IMR-90 (cell line): ENCODE measurements at regions not wholly inside any gene's neighbourhood (a gene's known extent, or its start where the extent isn't known, plus 50 kb on each side); places are given as distances from the start of the nearest gene placed in this dataset.

Source experiments
- ATAC-seq: fragments of 200-7000 bp; cut with Tn5 transposase; 2 replicates; pipeline ENCODE4 v1.9.1; 2020; ENCODE audit warnings: low read depth, mild to moderate bottlenecking, moderate library complexity
- BruUV-seq: library from RNA; stranded (reverse); fragments of 400-500 nt; replicated peaks from 2 replicates; lab custom pipeline; 2021; lab: Mats Ljungman, UMichigan
- CTCF ChIA-PET: fragments of 300-600 bp; formaldehyde crosslinking; extraction: SDS; loops from one replicate; lab custom pipeline; 2021; ENCODE audit warnings: antibody characterized with exemption; lab: Yijun Ruan, JAX
- POLR2A ChIA-PET: fragments of 300-600 bp; sonication (Branson Sonifier 250); formaldehyde crosslinking; loops from one replicate; lab custom pipeline; 2022; ENCODE audit warnings: antibody characterized with exemption; ENCODE audit not compliant: unreplicated experiment; lab: Charles Lee
- DNase-seq: peaks from one replicate; pipeline ENCODE4 v3.0.0; 2013
- H2AFZ ChIP-seq: replicated peaks from 2 replicates; pipeline ENCODE3; 2013; ENCODE audit warnings: low read length, mild to moderate bottlenecking; ENCODE audit not compliant: poor library complexity
- H2AK5ac ChIP-seq: 2 replicates; pipeline ENCODE4 v1.6.1; 2013; ENCODE audit warnings: low read depth, low read length, inconsistent platforms
- H2AK9ac ChIP-seq: replicated peaks from 2 replicates; pipeline ENCODE3; 2013; ENCODE audit warnings: mild to moderate bottlenecking, low read depth, low read length, moderate library complexity; ENCODE audit not compliant: poor library complexity
- H2BK120ac ChIP-seq: 2 replicates; pipeline ENCODE4 v1.6.1; 2013; ENCODE audit warnings: low read depth, low read length, inconsistent platforms
- H2BK15ac ChIP-seq: 3 replicates; pipeline ENCODE4 v1.6.1; 2013; ENCODE audit warnings: low read depth, low read length, inconsistent platforms
- H2BK20ac ChIP-seq: 2 replicates; pipeline ENCODE4 v1.6.1; 2013; ENCODE audit warnings: low read depth, mild to moderate bottlenecking, inconsistent platforms, low read length, moderate library complexity
- H2BK5ac ChIP-seq: 2 replicates; pipeline ENCODE4 v1.6.1; 2013; ENCODE audit warnings: mild to moderate bottlenecking, low read depth, low read length, inconsistent platforms; ENCODE audit not compliant: poor library complexity, severe bottlenecking
- H3K14ac ChIP-seq: replicated peaks from 2 replicates; pipeline ENCODE4 v1.6.1; 2013; ENCODE audit warnings: low read depth, low read length, inconsistent platforms
- H3K18ac ChIP-seq: 2 replicates; pipeline ENCODE4 v1.6.1; 2013; ENCODE audit warnings: low read depth, low read length, control low read depth
- H3K23ac ChIP-seq: 2 replicates; pipeline ENCODE4 v1.6.1; 2013; ENCODE audit warnings: low read depth, low read length, inconsistent platforms
- H3K27ac ChIP-seq: 2 replicates; pipeline ENCODE4 v1.5.1; 2013; ENCODE audit warnings: mild to moderate bottlenecking, control low read depth, low read length; ENCODE audit not compliant: insufficient read depth
- H3K27me3 ChIP-seq: 2 replicates; pipeline ENCODE4 v1.6.1; 2013; ENCODE audit warnings: low read length; ENCODE audit not compliant: control insufficient read depth, insufficient read depth
- H3K36me3 ChIP-seq: 2 replicates; pipeline ENCODE4 v1.6.1; 2013; ENCODE audit warnings: low read length, mixed read lengths; ENCODE audit not compliant: control insufficient read depth, insufficient read depth
- H3K4ac ChIP-seq: 2 replicates; pipeline ENCODE4 v1.6.1; 2013; ENCODE audit warnings: low read depth, low read length, inconsistent platforms
- H3K4me1 ChIP-seq: 2 replicates; pipeline ENCODE4 v1.6.1; 2013; ENCODE audit warnings: low read length, mixed read lengths; ENCODE audit not compliant: control insufficient read depth, insufficient read depth
- H3K4me2 ChIP-seq: 2 replicates; pipeline ENCODE4 v1.6.1; 2013; ENCODE audit warnings: low read depth, mild to moderate bottlenecking, control low read depth, low read length, moderate library complexity
- H3K4me3 ChIP-seq: 2 replicates; pipeline ENCODE4 v1.5.1; 2013; ENCODE audit warnings: low read depth, mild to moderate bottlenecking, control low read depth, low read length, moderate library complexity; ENCODE audit not compliant: insufficient read depth
- H3K56ac ChIP-seq: 2 replicates; pipeline ENCODE4 v1.6.1; 2013; ENCODE audit warnings: low read length, inconsistent platforms; ENCODE audit not compliant: insufficient read depth; ENCODE audit errors: extremely low read depth
- H3K79me1 ChIP-seq, 2 experiments: 2 replicates each; pipeline ENCODE4 v1.6.1; 2013; ENCODE audit warnings: low read length in 2 of 2, inconsistent platforms in 1 of 2, low read depth in 1 of 2
- H3K9ac ChIP-seq: 2 replicates; pipeline ENCODE4 v1.6.1; 2013; ENCODE audit warnings: low read depth, low read length, control low read depth
- H3K9me1 ChIP-seq: 2 replicates; pipeline ENCODE4 v1.6.1; 2013; ENCODE audit warnings: low read length, inconsistent platforms; ENCODE audit not compliant: insufficient read depth
- H3K9me3 ChIP-seq: 2 replicates; pipeline ENCODE4 v1.6.1; 2013; ENCODE audit warnings: low read length; ENCODE audit not compliant: control insufficient read depth, insufficient read depth
- H4K20me1 ChIP-seq: 2 replicates; pipeline ENCODE4 v1.6.1; 2013; ENCODE audit warnings: low read length, inconsistent platforms; ENCODE audit not compliant: insufficient read depth
- H4K5ac ChIP-seq: 2 replicates; pipeline ENCODE4 v1.6.1; 2013; ENCODE audit warnings: mild to moderate bottlenecking, low read depth, low read length, control low read depth
- H4K8ac ChIP-seq, 2 experiments: 2 replicates each; pipeline ENCODE4 v1.6.1; 2013; ENCODE audit warnings: low read depth in 2 of 2, low read length in 2 of 2, control low read depth in 1 of 2, inconsistent platforms in 1 of 2
- H4K91ac ChIP-seq: 2 replicates; pipeline ENCODE4 v1.6.1; 2013; ENCODE audit warnings: low read depth, low read length, inconsistent platforms; ENCODE audit not compliant: insufficient read depth
- BHLHE40 ChIP-seq: fragments of 150-350 bp; IDR thresholded peaks from 2 replicates; pipeline ENCODE4 v1.6.1; 2016; ENCODE audit warnings: mild to moderate bottlenecking, low read depth, low read length
- CEBPB ChIP-seq: IDR thresholded peaks from 2 replicates; pipeline ENCODE4 v1.6.1; 2012; ENCODE audit warnings: low read depth, low read length, improper control_type of control experiment
- CTCF ChIP-seq: conservative IDR thresholded peaks from 2 replicates; pipeline ENCODE4 v1.5.1; 2012; ENCODE audit warnings: mild to moderate bottlenecking, low read depth, low read length, improper control_type of control experiment
- ELK1 ChIP-seq: fragments of 150-350 bp; IDR thresholded peaks from 2 replicates; pipeline ENCODE4 v1.6.1; 2016; ENCODE audit warnings: low read depth, mild to moderate bottlenecking, low read length, moderate library complexity, borderline replicate concordance
- FOS ChIP-seq: fragments of 150-350 bp; IDR thresholded peaks from 2 replicates; pipeline ENCODE4 v1.6.1; 2016; ENCODE audit warnings: low read depth, low read length
- MAFK ChIP-seq: IDR thresholded peaks from 2 replicates; pipeline ENCODE4 v1.6.1; 2012; ENCODE audit warnings: low read depth, low read length, improper control_type of control experiment
- MAZ ChIP-seq: IDR thresholded peaks from 2 replicates; pipeline ENCODE4 v1.6.1; 2012; ENCODE audit warnings: low read depth, mild to moderate bottlenecking, low read length, improper control_type of control experiment, moderate library complexity, borderline replicate concordance
- MXI1 ChIP-seq: IDR thresholded peaks from 2 replicates; pipeline ENCODE4 v1.6.1; 2012; ENCODE audit warnings: low read depth, mild to moderate bottlenecking, low read length, moderate library complexity, borderline replicate concordance
- NFE2L2 ChIP-seq: fragments of 150-350 bp; IDR thresholded peaks from 2 replicates; pipeline ENCODE4 v1.6.1; 2016; ENCODE audit warnings: low read depth, mild to moderate bottlenecking, low read length
- POLR2A ChIP-seq: IDR thresholded peaks from 2 replicates; pipeline ENCODE4 v1.6.1; 2012; ENCODE audit warnings: mild to moderate bottlenecking, low read depth, low read length
- RAD21 ChIP-seq: IDR thresholded peaks from 2 replicates; pipeline ENCODE4 v1.6.1; 2012; ENCODE audit warnings: low read length, improper control_type of control experiment
- RFX5 ChIP-seq: IDR thresholded peaks from 2 replicates; pipeline ENCODE4 v1.8.0; 2012; ENCODE audit warnings: low read depth, mild to moderate bottlenecking, low read length, moderate library complexity
- SMC3 ChIP-seq: fragments of 150-350 bp; IDR thresholded peaks from 2 replicates; pipeline ENCODE4 v1.6.1; 2016; ENCODE audit warnings: low read depth, mild to moderate bottlenecking, antibody characterized with exemption, low read length, moderate library complexity
- USF2 ChIP-seq: fragments of 150-350 bp; IDR thresholded peaks from 2 replicates; pipeline ENCODE4 v1.6.1; 2017; ENCODE audit warnings: mild to moderate bottlenecking, antibody characterized with exemption, low read length, low read depth
- WGBS, 2 experiments: methylation state at CpG; one replicate each; pipeline versions ENCODE4 v1.1.5 to v1.1.7; 2013; ENCODE audit warnings: missing lambda C conversion rate in 2 of 2; ENCODE audit not compliant: insufficient read length in 1 of 2; ENCODE audit errors: extremely low coverage in 2 of 2; 5-methylcytosine and 5-hydroxymethylcytosine counted together
- dilution Hi-C: fragments of 300-500 bp; cut with HindIII; formaldehyde crosslinking; loops from one replicate; pipeline ENCODE4 v1.14.3; 2018; ENCODE audit warnings: low sequenced_read_pairs; ENCODE audit not compliant: unreplicated experiment
- in situ Hi-C: fragments of 300-500 bp; cut with MboI; formaldehyde crosslinking; loops from 3 replicates; pipeline ENCODE4 v1.14.3; 2019; ENCODE audit warnings: low sequenced_read_pairs, inconsistent platforms, mixed read lengths
- intact Hi-C: fragments of 100-400 bp; cut with micrococcal nuclease; formaldehyde crosslinking; loops from 2 replicates; pipeline ENCODE4 v1.10.0; 2022

- peak overlapping the region; percentile 97 for H2BK15ac ChIP-seq
- intact Hi-C loops (loop anchor here (10.0 kb wide), 1 partner anchor 136 kb away; no protein-coding TSS in a partner anchor), in situ Hi-C loops (no loop called here), dilution Hi-C loops (no loop called here)
- peak overlapping the region; percentile 42 for H3K9ac ChIP-seq
- peak overlapping the region; percentile 87 to 94; a peak in 3 of 4 replicates for H4K8ac ChIP-seq
- peak overlapping the region; percentile 95 for H3K14ac ChIP-seq
- WGBS, 2 experiments: 30% methylated on average over 37 of the region's 56 CpGs; no CpG with 5 or more reads in 1 of the 2 experiments
- peak overlapping the region; percentile 29; the same call in 1 of the 2 replicates for H3K23ac ChIP-seq
- peaks cover 32% of the 10 kb centered on the region for H3K4me1 ChIP-seq
- H2AFZ ChIP-seq: peak overlapping the region; percentile 81
- peak overlapping the region; percentile 98 for H3K4ac ChIP-seq
- ATAC-seq (peak; percentile 19), DNase-seq (peak; percentile 43)
- H3K9me3 ChIP-seq: no peaks in the 10 kb centered on the region
- 0 out of 2 replicates have a peak overlapping the region, but pooled peaks have one; percentile 17 for H3K4me2 ChIP-seq
- peak overlapping the region; percentile 89 for H2BK5ac ChIP-seq
- H4K20me1 ChIP-seq: no peaks in the 10 kb centered on the region
- BruUV-seq: no TSS peak
- H4K5ac ChIP-seq: peak overlapping the region; percentile 98
- H3K79me1 ChIP-seq: 0 out of 4 replicates have a peak, but pooled peaks cover 0 to 11% of the 10 kb centered on the region in 2 experiments
- POLR2A ChIA-PET: interaction anchor here (0.5 to 1.7 kb wide), 2 partner anchors 115 to 121 kb away, joined by 3 to 4 read pairs; no protein-coding TSS in a partner anchor
- peak overlapping the region; percentile 98 for H2AK5ac ChIP-seq
- peak overlapping the region; percentile 98 for H2BK120ac ChIP-seq
- no peaks in the 10 kb centered on the region for H3K36me3 ChIP-seq
- peak overlapping the region; percentile 87 for H2AK9ac ChIP-seq
- H3K18ac ChIP-seq: peak overlapping the region; percentile 98
- H3K27ac ChIP-seq: peak overlapping the region; percentile 96; the same call in 1 of the 2 replicates
- H3K27me3 ChIP-seq: no peaks in the 10 kb centered on the region
- H3K4me3 ChIP-seq: no peak overlapping the region
- TF ChIP-seq BHLHE40 (no peak), SMC3 (no peak), MAFK (no peak), CTCF (no peak), FOS (no peak), RAD21 (no peak), NFE2L2 (no peak), POLR2A (no peak), MXI1 (no peak), ELK1 (no peak), USF2 (no peak), CEBPB (no peak), MAZ (no peak), RFX5 (no peak)
- CTCF ChIA-PET: no interaction called here
- peak overlapping the region; percentile 96; the same call in 1 of the 2 replicates for H2BK20ac ChIP-seq
- H4K91ac ChIP-seq: peak overlapping the region; percentile 92
- H3K56ac ChIP-seq: no peak overlapping the region; the same call in 1 of the 2 replicates
- peaks cover 13% of the 10 kb centered on the region for H3K9me1 ChIP-seq
Measured at GRCh38 chr2:43100883-43101662, 125.3 kb downstream of the ZFP36L2 start.
